ENCODE measurements at regions not wholly inside any gene's neighbourhood (a gene's known extent, or its start where the extent isn't known, plus 50 kb on each side); places are given as distances from the start of the nearest gene placed in this dataset.
A peak's percentile ranks its signal among the peaks of the same experiment; 100 is the strongest.

- H3K4me1 ChIP-seq (ENCODE audit: control insufficient read depth, insufficient read depth, low read length): no peaks in the 10 kb centered on the region
- no peak overlapping the region for H2AK5ac ChIP-seq (ENCODE audit: low read depth, low read length)
- H3K27me3 ChIP-seq (ENCODE audit: control insufficient read depth, insufficient read depth, low read length): no peaks in the 10 kb centered on the region
- H3K4me3 ChIP-seq (ENCODE audit: insufficient read depth, low read depth, low read length): no peak overlapping the region
- no peak overlapping the region for H2AK9ac ChIP-seq (replicated peaks; ENCODE audit: low read depth, low read length, poor library complexity)
- H3K56ac ChIP-seq (ENCODE audit: extremely low read depth, insufficient read depth, low read length): no peak overlapping the region
- H3K14ac ChIP-seq (replicated peaks; ENCODE audit: low read depth, low read length): no peak overlapping the region
- intact Hi-C loops (cut with micrococcal nuclease) (no loop called here), in situ Hi-C loops (cut with MboI; ENCODE audit: low sequenced_read_pairs) (no loop called here), dilution Hi-C loops (cut with HindIII; ENCODE audit: low sequenced_read_pairs, unreplicated experiment) (no loop called here)
- DNase-seq (peak; percentile 1), ATAC-seq (ENCODE audit: low read depth) (no peak)
- no CpG with 5 or more reads among the region's 2 CpGs for WGBS, 2 experiments (ENCODE audit: extremely low coverage in 2 of 2, insufficient read length in 1 of 2)
- H3K9me1 ChIP-seq (ENCODE audit: insufficient read depth, low read length): no peaks in the 10 kb centered on the region
- H3K23ac ChIP-seq (ENCODE audit: low read depth, low read length): no peak overlapping the region
- no peak overlapping the region for H3K27ac ChIP-seq (ENCODE audit: insufficient read depth, low read length)
- no peak overlapping the region for H2BK120ac ChIP-seq (ENCODE audit: low read depth, low read length)
- H4K91ac ChIP-seq (ENCODE audit: insufficient read depth, low read depth, low read length): no peak overlapping the region
- no peaks in the 10 kb centered on the region for H4K20me1 ChIP-seq (ENCODE audit: insufficient read depth, low read length)
- no peak overlapping the region for H2BK15ac ChIP-seq (ENCODE audit: low read depth, low read length)
- no peak overlapping the region for H2AFZ ChIP-seq (replicated peaks; ENCODE audit: low read length, poor library complexity)
- H4K8ac ChIP-seq (ENCODE audit: low read depth in 2 of 2, low read length in 2 of 2): no peak overlapping the region
- no peak overlapping the region for H2BK5ac ChIP-seq (ENCODE audit: low read depth, low read length, poor library complexity, severe bottlenecking)
- no peak overlapping the region for H3K18ac ChIP-seq (ENCODE audit: low read depth, low read length)
- no peak overlapping the region for H4K5ac ChIP-seq (ENCODE audit: low read depth, low read length)
- ChIA-PET POLR2A (ENCODE audit: unreplicated experiment) (no interaction called here), CTCF (no interaction called here)
- H3K4me2 ChIP-seq (ENCODE audit: low read depth, low read length): no peak overlapping the region
- no TSS peak for BruUV-seq (replicated peaks)
- no peaks in the 10 kb centered on the region for H3K36me3 ChIP-seq (ENCODE audit: control insufficient read depth, insufficient read depth, low read length)
- H3K9me3 ChIP-seq (ENCODE audit: control insufficient read depth, insufficient read depth, low read length): peaks cover 8% of the 10 kb centered on the region; the same call in 1 of the 2 replicates
- H2BK20ac ChIP-seq (ENCODE audit: low read depth, low read length): no peak overlapping the region
- TF ChIP-seq FOS (IDR thresholded peaks at IDR 0.05; ENCODE audit: low read depth, low read length): no peak
- TF ChIP-seq CEBPB (IDR thresholded peaks at IDR 0.05; ENCODE audit: low read depth, low read length): no peak
- TF ChIP-seq MAZ (IDR thresholded peaks at IDR 0.05; ENCODE audit: borderline replicate concordance, low read depth, low read length): no peak
- no peak for TF ChIP-seq ELK1 (IDR thresholded peaks at IDR 0.05; ENCODE audit: borderline replicate concordance, low read depth, low read length)
- no peak for TF ChIP-seq CTCF (conservative IDR thresholded peaks at IDR 0.05; ENCODE audit: low read depth, low read length)
- TF ChIP-seq MAFK (IDR thresholded peaks at IDR 0.05; ENCODE audit: low read depth, low read length): no peak
- no peak for TF ChIP-seq RAD21 (IDR thresholded peaks at IDR 0.05; ENCODE audit: low read length)
- no peak for TF ChIP-seq RFX5 (IDR thresholded peaks at IDR 0.05; ENCODE audit: low read depth, low read length)
- no peak for TF ChIP-seq MXI1 (IDR thresholded peaks at IDR 0.05; ENCODE audit: borderline replicate concordance, low read depth, low read length)
- no peak for TF ChIP-seq POLR2A (IDR thresholded peaks at IDR 0.05; ENCODE audit: low read depth, low read length)
- TF ChIP-seq CHD1 (IDR thresholded peaks at IDR 0.05; ENCODE audit: low read depth, low read length): no peak
- TF ChIP-seq RCOR1 (IDR thresholded peaks at IDR 0.05; ENCODE audit: insufficient replicate concordance, low read length): no peak
- no peak for TF ChIP-seq BHLHE40 (IDR thresholded peaks at IDR 0.05; ENCODE audit: low read depth, low read length)
- TF ChIP-seq SMC3 (IDR thresholded peaks at IDR 0.05; ENCODE audit: low read depth, low read length): no peak
- no peak for TF ChIP-seq NFE2L2 (IDR thresholded peaks at IDR 0.05; ENCODE audit: low read depth, low read length)
- H3K4ac ChIP-seq (ENCODE audit: low read depth, low read length): no peak overlapping the region
- no peaks in the 10 kb centered on the region for H3K79me1 ChIP-seq (ENCODE audit: low read depth in 1 of 2, low read length in 2 of 2)
- H3K9ac ChIP-seq (ENCODE audit: low read depth, low read length): no peak overlapping the region
These were observed 418.7 kb downstream of the GATA3 start for GRCh38 chr10:8473205-8473604.

Data from IMR-90 (cell line).